CD4-positive, alpha-beta T cell treated with Interferon alpha-2 for 1 hour (primary cell): ENCODE measurements at regions not wholly inside any gene's neighbourhood (a gene's known extent, or its start where the extent isn't known, plus 50 kb on each side); places are given as distances from the start of the nearest gene placed in this dataset.
"Not testable (repeated sequence)": the region's sequence is repeated elsewhere in the genome, so short reads cannot be mapped to it uniquely, and the experiment has no call there.

Experiments used
- DNase-seq, 2 donors: peaks; one replicate each; pipeline ENCODE4 v3.0.0-alpha.2; 2020 to 2022

- DNase-seq = no peak
Observed at GRCh38 chr12:83886479-83886878, 1026.1 kb downstream of the SLC6A15 start.

- DNase-seq = not testable (repeated sequence)
Observed at GRCh38 chr12:83870921-83871599, 1041.5 kb downstream of the SLC6A15 start.

- DNase-seq = no peak
Observed at GRCh38 chr12:83866477-83866876, 1046.1 kb downstream of the SLC6A15 start.

- no peak for DNase-seq
Observed at GRCh38 chr12:83865431-83865830, 1047.2 kb downstream of the SLC6A15 start.

- DNase-seq = no peak
Observed at GRCh38 chr12:83864054-83864453, 1048.5 kb downstream of the SLC6A15 start.

- DNase-seq = no peak
Observed at GRCh38 chr12:83859021-83859420, 1053.6 kb downstream of the SLC6A15 start.

- no peak for DNase-seq
Observed at GRCh38 chr12:83856803-83857202, 1055.8 kb downstream of the SLC6A15 start.

GRCh38 chr12:83850531-83850930, 1062.1 kb downstream of the SLC6A15 start:
- DNase-seq = no peak

GRCh38 chr12:83848702-83849101, 1063.9 kb downstream of the SLC6A15 start:
- DNase-seq = no peak

GRCh38 chr12:83843541-83843940, 1069.1 kb downstream of the SLC6A15 start:
- DNase-seq = no peak

GRCh38 chr12:83841620-83842019, 1071.0 kb downstream of the SLC6A15 start:
- DNase-seq = no peak

GRCh38 chr12:83827860-83828259, 1084.7 kb downstream of the SLC6A15 start:
- no peak for DNase-seq

GRCh38 chr12:83827193-83827592, 1085.4 kb downstream of the SLC6A15 start:
- DNase-seq = no peak

GRCh38 chr12:83826112-83826511, 1086.5 kb downstream of the SLC6A15 start:
- DNase-seq = no peak

- DNase-seq = peak in 1 of 2 donors; percentile 26
Observed at GRCh38 chr12:83823386-83824045, 1089.1 kb downstream of the SLC6A15 start.

GRCh38 chr12:83821967-83822366, 1090.6 kb downstream of the SLC6A15 start:
- DNase-seq = no peak

GRCh38 chr12:83818881-83819280, 1093.7 kb downstream of the SLC6A15 start:
- DNase-seq = no peak

- no peak for DNase-seq
Observed at GRCh38 chr12:83817730-83818129, 1094.9 kb downstream of the SLC6A15 start.

- no peak for DNase-seq
Observed at GRCh38 chr12:83808591-83808990, 1104.0 kb downstream of the SLC6A15 start.

- DNase-seq = no peak
Observed at GRCh38 chr12:83807871-83808270, 1104.7 kb downstream of the SLC6A15 start.

- no peak for DNase-seq
Observed at GRCh38 chr12:83805873-83806272, 1106.7 kb downstream of the SLC6A15 start.

GRCh38 chr12:83805156-83805772, 1107.3 kb downstream of the SLC6A15 start:
- no peak for DNase-seq

GRCh38 chr12:83801972-83802371, 1110.6 kb downstream of the SLC6A15 start:
- no peak for DNase-seq

- DNase-seq = no peak
Observed at GRCh38 chr12:83800022-83800421, 1112.6 kb downstream of the SLC6A15 start.
